D341Med (cell line): ENCODE measurements at regions not wholly inside any gene's neighbourhood (a gene's known extent, or its start where the extent isn't known, plus 50 kb on each side); places are given as distances from the start of the nearest gene placed in this dataset.

ENCODE experiments used
- DNase-seq: peaks from one replicate; pipeline ENCODE4 v3.0.0; 2012; ENCODE audit warnings: low spot score

GRCh38 chr11:131234221-131234620 is 136.2 kb upstream of the NTM start:
- no peak for DNase-seq

DNA sequence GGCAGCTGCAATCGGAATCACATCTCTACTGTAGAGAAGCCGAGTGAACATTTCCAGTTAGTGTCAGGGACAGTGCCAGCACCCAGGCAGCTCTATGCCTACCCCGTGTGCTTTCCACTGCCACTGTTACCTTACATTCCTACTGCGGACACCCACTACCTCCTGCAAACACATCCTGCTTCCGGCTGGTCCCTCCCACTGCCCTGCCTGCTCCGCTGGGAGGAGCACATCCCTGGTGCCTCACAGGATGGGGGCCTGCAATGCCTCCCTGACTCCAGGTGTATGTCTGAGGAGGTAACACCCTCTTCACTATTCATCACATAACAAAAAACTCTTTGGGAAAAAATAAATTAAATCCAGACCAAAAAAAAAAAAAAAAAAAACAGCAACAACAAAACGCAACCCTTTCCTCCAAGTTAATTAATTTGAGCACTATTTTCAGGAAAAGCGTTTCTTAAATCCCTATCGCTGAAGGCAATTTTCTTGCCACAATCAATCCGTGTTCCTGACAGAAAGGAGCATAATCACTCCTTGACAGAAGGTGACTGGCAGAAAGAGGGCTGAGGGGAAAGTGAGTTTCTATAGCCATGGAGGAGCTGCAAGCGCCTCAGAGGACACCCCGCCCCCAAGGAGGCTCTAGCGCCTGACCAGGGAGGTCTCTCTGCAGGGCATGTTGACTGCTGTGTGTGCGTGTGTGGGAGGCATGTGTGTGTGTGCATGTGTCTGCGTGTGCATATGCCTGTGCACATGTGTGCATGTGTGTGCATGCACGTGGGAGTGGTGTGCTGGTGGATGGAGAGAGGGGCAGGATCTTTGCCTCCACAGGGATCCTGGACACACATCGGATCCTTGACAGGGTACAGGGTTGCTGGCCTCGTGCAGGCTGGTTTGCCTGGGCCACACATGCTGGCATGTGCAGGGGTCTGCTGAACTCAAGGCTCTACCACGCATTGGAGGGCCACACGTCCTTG is 134.8 kb upstream of the NTM start:
- DNase-seq = no peak

- no peak for DNase-seq
Observed at GRCh38 chr11:131240421-131240820, 130.0 kb upstream of the NTM start.

- DNase-seq = no peak
Observed at GRCh38 chr11:131242476-131243000, 127.9 kb upstream of the NTM start.

- DNase-seq = no peak
Observed at GRCh38 chr11:131246156-131246555, 124.3 kb upstream of the NTM start.

DNA sequence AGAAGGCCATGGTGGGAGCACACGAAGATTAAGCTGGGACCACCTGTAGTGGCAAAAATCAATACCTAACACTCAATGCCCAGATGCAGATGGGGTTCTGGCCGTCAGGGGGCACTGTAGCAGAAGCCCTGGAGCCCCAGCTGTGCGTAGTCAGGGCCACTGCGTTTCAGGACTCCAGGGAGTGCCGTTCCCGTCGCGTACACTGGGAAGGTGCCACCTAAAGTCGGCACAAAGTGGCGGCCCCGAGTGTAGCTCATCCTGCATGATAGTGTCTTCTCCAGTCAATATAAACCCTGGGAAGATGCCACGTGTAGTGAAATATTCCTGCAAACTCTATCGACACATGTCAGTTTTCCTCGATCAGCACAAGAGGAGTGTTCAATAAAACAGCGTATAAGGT is 123.8 kb upstream of the NTM start:
- DNase-seq = peak; percentile 75

DNA sequence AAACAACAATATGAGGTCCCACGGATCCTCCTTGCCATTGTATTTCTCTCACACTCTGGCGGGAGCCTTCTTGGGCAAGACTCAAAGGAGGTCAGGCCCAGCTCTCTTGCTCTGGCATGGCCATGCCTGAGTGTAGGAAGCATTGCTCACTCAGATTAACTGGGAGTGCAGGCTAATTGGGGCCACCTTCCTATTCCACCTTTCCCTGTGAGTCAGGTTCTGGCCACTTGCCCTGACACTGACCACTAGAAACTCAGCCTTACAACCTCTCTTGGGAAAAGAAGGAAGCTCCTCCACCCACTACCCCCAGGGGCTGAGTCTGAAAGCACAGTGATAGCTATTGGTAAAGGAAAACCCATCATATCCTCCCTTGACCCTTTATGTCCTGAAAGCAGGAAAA is 121.8 kb upstream of the NTM start:
- DNase-seq = no peak

DNA sequence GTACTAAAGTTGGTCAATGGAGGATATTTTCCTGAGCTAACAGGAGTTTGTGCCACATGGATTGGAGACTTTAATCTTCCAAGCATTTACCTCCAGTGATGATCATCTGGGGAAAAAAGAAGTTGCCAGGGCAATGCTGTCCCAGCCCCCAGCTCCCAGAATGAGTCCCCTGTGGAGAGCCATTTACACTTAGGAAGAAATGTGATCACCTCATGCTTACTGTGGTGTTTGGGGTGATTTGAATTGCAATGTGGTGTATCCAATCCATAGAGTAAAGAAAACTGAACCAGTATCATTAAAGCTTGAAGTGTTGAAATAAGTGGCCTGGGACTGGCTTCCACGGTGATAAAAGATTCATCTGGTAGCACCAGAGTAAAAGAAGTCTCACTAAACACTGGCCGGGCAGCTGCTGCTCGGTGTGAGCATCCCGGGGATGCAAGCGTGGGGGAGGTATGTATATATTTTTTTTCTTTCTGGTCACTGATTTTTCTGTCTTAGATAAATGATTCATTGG is 117.2 kb upstream of the NTM start:
- no peak for DNase-seq

DNA sequence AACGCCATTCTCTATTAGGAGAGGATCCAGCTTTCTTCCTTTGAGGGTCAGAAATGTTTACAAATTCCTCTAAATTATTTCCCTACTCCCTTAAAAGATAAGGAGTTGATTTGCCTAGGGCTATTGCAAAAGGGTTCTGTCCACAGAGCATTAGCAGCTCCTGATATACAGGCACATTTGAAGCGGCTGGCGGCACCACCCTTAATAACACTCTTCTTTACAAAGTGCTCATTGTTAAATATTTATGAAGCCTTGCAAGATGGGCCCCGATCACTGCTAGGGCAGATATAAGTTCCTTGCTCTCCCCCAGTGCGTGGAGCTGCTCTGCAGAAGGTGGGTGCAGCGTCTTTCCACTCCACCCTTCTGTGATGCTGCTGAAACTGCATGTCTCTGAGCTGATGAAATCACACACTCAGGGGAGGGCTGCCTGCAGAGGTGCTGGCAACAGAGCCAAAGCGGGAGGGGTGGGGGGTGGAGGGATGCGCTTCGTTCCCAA is 116.7 kb upstream of the NTM start:
- DNase-seq = no peak

DNA sequence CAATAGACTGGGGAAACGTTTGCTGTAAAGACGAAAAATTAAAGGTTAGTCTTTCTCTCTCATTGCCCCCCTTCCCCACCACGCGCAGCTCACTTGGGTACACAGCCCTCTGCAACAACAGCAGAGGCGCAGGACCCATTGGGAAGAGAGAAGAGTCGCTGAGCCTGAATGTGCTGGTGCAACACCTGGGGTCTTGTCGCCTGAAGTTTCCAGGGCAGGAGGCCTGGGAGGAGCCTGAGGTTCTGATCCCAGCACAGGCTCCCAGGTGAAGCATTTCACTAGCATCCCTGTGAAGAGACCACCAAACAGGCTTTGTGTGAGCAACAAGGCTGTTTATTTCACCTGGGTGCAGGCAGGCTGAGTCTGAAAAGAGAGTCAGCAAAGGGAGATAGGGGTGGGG is 116.2 kb upstream of the NTM start:
- DNase-seq = no peak

DNA sequence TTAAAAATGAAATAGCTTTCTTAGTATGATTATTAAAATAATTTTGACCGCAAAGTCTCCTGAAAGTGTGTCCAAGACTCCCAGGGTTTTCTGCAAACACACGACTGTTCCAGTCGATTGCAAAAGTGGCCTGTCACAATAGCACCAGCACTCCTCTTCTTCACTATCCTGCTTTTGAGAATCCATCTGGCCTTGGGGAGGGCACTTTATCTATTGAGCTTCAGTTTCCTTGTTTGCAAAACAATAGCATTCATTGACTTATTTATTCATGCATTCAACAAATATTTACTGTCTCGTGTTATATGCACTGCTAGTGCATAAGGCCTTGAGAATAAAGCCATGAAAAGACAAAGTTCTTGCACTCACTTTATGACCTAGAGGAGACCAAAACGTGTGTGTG is 96.2 kb upstream of the NTM start:
- no peak for DNase-seq

DNA sequence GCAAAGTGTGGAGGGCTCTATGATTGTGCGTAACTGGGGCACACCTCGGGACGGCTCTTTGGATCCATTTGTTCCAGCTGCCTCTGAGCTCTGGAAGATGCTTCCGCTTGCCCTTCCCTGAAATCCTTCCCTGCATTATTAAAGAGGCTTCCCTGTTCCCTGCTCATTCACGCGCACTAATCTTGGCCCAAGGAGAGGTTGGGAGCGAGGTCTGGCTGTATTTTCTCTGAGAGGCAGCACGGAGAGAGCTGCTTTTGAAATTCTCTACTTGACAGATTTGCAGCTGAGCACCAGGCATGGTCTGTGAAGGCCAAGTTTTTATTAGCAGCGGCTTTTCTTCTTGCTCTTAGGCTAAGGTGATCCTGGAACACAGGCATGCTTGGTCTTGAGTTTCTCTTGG is 94.8 kb upstream of the NTM start:
- DNase-seq = no peak

GRCh38 chr11:131278472-131278871 is 91.9 kb upstream of the NTM start:
- DNase-seq = no peak

- DNase-seq = no peak
Observed at GRCh38 chr11:131279654-131280384, 90.6 kb upstream of the NTM start.

DNA sequence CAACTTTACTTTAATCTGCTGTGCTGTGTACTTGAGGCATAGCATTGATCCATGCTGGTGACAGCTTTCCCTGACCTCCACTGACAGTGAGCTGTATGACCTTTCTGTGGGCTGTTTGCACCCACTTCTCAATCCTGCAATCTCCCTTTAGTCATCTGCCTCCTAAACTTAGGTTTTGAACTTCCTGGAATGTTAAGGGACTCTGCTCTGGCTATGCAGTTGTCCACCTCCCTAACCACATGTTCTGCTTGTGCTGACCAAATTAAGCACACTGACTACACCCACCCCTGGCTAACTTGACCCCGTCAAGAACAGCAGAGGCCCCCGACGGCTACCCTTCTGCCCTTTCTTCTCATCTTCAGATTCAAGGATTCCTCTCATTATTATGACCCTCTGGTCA is 89.1 kb upstream of the NTM start:
- DNase-seq = no peak

GRCh38 chr11:131284041-131284440 is 86.4 kb upstream of the NTM start:
- DNase-seq = no peak

DNA sequence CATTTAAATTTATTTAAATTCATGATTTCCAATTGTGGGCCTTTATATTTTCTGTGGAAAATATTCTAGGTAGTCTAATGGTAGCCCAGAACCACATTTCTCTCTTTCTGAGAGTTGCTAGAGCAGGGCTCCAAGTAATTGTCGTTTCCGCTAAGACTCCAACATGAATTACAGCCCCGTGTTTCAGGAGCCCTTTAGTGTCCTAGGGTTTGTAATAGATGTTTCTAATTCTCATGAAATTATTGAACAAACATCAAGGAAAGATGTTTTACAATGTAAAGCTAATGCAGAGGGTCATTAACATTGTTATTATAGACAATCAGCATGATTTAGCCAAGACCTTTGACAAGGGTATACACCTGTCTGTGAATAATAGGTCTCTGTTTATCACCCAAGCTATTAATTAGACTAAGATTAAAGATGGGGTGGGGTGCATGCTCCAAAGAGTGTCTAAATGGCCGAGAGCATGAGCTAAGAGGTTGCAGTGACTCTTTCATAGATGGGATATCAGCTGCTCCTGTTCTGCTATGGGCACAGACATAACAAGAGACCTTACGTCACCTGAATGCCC is 81.8 kb upstream of the NTM start:
- DNase-seq = no peak

- DNase-seq = no peak
Observed at GRCh38 chr11:131290185-131290584, 80.2 kb upstream of the NTM start.

GRCh38 chr11:131295986-131296385 is 74.4 kb upstream of the NTM start:
- no peak for DNase-seq

DNA sequence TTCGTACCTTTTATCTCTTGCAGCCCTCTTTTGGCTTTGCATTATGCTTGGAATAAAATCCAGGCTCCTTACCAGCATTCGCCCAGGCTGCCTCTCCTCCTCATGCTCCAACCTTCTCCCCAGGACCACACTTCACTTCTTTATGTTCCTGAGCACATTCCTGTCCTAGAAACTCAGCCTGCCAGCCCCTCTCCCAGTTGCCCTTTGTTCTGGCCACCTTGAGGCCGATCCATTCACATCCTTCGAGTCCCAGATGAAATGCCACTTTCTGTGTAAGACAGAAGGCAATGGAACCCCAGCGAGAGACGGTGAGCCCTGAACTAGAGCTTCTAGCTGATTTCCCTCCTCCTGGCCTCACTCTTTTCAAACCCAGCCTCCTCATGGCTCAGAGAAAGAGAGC is 73.0 kb upstream of the NTM start:
- no peak for DNase-seq

DNA sequence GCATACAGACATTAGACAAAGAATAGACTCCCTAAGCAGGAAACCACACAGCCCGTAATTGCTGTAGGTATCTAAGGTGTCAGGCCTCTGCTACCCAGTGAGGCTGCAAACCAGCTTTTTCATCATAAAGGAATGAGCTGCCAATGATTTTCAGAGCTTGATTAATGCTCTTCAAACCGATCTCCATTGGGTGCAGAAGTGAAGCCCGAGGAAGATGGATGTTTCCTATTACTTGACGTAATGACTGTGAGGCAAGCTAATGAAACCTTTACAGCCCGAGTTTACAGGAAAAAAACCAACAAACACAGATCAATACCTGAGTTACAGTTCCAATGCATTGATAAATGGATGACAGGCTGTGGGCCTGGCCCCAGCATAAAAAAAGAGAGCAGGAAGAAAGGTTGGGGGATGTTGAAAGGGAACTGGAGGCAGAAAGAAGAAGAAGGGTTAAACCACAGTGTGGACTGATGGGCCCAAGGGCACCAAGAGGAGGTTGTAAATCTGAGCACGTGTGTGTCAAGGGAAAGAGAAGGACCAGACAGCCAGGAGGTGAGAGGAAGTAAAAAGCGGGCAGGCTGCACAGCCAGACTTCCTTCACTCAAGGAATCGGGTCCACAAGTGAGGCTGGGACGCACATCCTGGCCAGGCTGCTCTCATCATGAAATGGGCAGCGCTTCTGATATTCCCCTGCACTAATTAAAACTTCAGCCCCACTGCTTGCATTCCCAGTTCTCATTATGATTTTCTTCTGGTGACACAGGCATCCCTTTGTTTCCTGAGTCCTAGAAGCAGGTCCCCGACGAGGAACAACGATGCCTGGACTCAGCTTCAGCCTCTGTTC is 70.6 kb upstream of the NTM start:
- DNase-seq = no peak

- no peak for DNase-seq
Observed at GRCh38 chr11:131300439-131300717, 70.0 kb upstream of the NTM start.
